Medulla oblongata (tissue), 1 donor: ENCODE measurements at regions not wholly inside any gene's neighbourhood (a gene's known extent, or its start where the extent isn't known, plus 50 kb on each side); places are given as distances from the start of the nearest gene placed in this dataset.
A peak's percentile ranks its signal among the peaks of the same experiment; 100 is the strongest.

Experiments used
- DNase-seq: peaks from one replicate; pipeline ENCODE4 v3.0.0-alpha.2; 2015; ENCODE audit errors: extremely low spot score

- no peak for DNase-seq
Measured at GRCh38 chr4:31365006-31365690, 645.0 kb downstream of the PCDH7 start.

- no peak for DNase-seq
Measured at GRCh38 chr4:31366041-31366440, 645.9 kb downstream of the PCDH7 start.

GRCh38 chr4:31370866-31371465, 650.8 kb downstream of the PCDH7 start:
- peak; percentile 77 for DNase-seq

- no peak for DNase-seq
Measured at GRCh38 chr4:31374256-31374960, 654.2 kb downstream of the PCDH7 start.

- no peak for DNase-seq
Measured at GRCh38 chr4:31375936-31376335, 655.8 kb downstream of the PCDH7 start.

- DNase-seq = no peak
Measured at GRCh38 chr4:31379364-31379763, 659.2 kb downstream of the PCDH7 start.

GRCh38 chr4:31383767-31384166, 663.6 kb downstream of the PCDH7 start:
- DNase-seq = no peak

GRCh38 chr4:31390849-31391248, 670.7 kb downstream of the PCDH7 start:
- DNase-seq = no peak

- no peak for DNase-seq
Measured at GRCh38 chr4:31391976-31392375, 671.8 kb downstream of the PCDH7 start.

- no peak for DNase-seq
Measured at GRCh38 chr4:31392923-31393322, 672.8 kb downstream of the PCDH7 start.

- DNase-seq = no peak
Measured at GRCh38 chr4:31408121-31408520, 688.0 kb downstream of the PCDH7 start.

- no peak for DNase-seq
Measured at GRCh38 chr4:31411565-31411964, 691.4 kb downstream of the PCDH7 start.

GRCh38 chr4:31415629-31416028, 695.5 kb downstream of the PCDH7 start:
- DNase-seq = no peak

GRCh38 chr4:31416498-31416897, 696.3 kb downstream of the PCDH7 start:
- DNase-seq = no peak

- DNase-seq = no peak
Measured at GRCh38 chr4:31417040-31417439, 696.9 kb downstream of the PCDH7 start.

- no peak for DNase-seq
Measured at GRCh38 chr4:31422006-31422405, 701.8 kb downstream of the PCDH7 start.

- DNase-seq = peak; percentile 6
Measured at GRCh38 chr4:31427691-31428090, 707.5 kb downstream of the PCDH7 start.

GRCh38 chr4:31442236-31442635, 722.1 kb downstream of the PCDH7 start:
- no peak for DNase-seq

GRCh38 chr4:31445526-31445925, 725.4 kb downstream of the PCDH7 start:
- no peak for DNase-seq

GRCh38 chr4:31455612-31456011, 735.4 kb downstream of the PCDH7 start:
- no peak for DNase-seq

GRCh38 chr4:31458813-31459212, 738.6 kb downstream of the PCDH7 start:
- DNase-seq = peak; percentile 44

- DNase-seq = no peak
Measured at GRCh38 chr4:31461421-31461820, 741.3 kb downstream of the PCDH7 start.

- DNase-seq = no peak
Measured at GRCh38 chr4:31467781-31468180, 747.6 kb downstream of the PCDH7 start.
